NB4 (cell line): ENCODE measurements at regions not wholly inside any gene's neighbourhood (a gene's known extent, or its start where the extent isn't known, plus 50 kb on each side); places are given as distances from the start of the nearest gene placed in this dataset.

ENCODE experiments used
- POLR2A ChIP-seq: IDR thresholded peaks from 2 replicates; pipeline ENCODE4 v1.6.1; 2011; ENCODE audit warnings: mild to moderate bottlenecking; ENCODE audit not compliant: insufficient read length; ENCODE audit errors: extremely low read depth
- TF ChIP-seq, protein P1 (sequence below): IDR thresholded peaks from one replicate; pipeline ENCODE4 v1.5.1; 2012; ENCODE audit warnings: low read depth, low read length

GRCh38 chr17:71224824-71225575 lies 895.8 kb upstream of the SOX9 start:
- TF ChIP-seq, protein P1, sequence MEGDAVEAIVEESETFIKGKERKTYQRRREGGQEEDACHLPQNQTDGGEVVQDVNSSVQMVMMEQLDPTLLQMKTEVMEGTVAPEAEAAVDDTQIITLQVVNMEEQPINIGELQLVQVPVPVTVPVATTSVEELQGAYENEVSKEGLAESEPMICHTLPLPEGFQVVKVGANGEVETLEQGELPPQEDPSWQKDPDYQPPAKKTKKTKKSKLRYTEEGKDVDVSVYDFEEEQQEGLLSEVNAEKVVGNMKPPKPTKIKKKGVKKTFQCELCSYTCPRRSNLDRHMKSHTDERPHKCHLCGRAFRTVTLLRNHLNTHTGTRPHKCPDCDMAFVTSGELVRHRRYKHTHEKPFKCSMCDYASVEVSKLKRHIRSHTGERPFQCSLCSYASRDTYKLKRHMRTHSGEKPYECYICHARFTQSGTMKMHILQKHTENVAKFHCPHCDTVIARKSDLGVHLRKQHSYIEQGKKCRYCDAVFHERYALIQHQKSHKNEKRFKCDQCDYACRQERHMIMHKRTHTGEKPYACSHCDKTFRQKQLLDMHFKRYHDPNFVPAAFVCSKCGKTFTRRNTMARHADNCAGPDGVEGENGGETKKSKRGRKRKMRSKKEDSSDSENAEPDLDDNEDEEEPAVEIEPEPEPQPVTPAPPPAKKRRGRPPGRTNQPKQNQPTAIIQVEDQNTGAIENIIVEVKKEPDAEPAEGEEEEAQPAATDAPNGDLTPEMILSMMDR: no peak
- no peak for TF ChIP-seq POLR2A
